HG03520 (cell line): ENCODE measurements at regions not wholly inside any gene's neighbourhood (a gene's known extent, or its start where the extent isn't known, plus 50 kb on each side); places are given as distances from the start of the nearest gene placed in this dataset.
"Not testable (repeated sequence)": the region's sequence is repeated elsewhere in the genome, so short reads cannot be mapped to it uniquely, and the experiment has no call there.

Source experiments
- ATAC-seq: cut with Tn5 transposase; IDR thresholded peaks from one replicate; pipeline ENCODE4 v1.9.1; 2021; ENCODE audit warnings: mild to moderate bottlenecking, moderate library complexity; ENCODE audit not compliant: unreplicated experiment

- ATAC-seq = no peak
Measured at GRCh38 chr4:54855191-54855854, 197.6 kb downstream of the KIT start.

GRCh38 chr4:54852602-54853001 lies 194.8 kb downstream of the KIT start:
- no peak for ATAC-seq

GRCh38 chr4:54852054-54852453 lies 194.3 kb downstream of the KIT start:
- ATAC-seq = no peak

- no peak for ATAC-seq
Measured at GRCh38 chr4:54844911-54845310, 187.2 kb downstream of the KIT start.

- no peak for ATAC-seq
Measured at GRCh38 chr4:54843946-54844345, 186.2 kb downstream of the KIT start.

GRCh38 chr4:54843106-54843505 lies 185.3 kb downstream of the KIT start:
- ATAC-seq = no peak

GRCh38 chr4:54842656-54843055 lies 184.9 kb downstream of the KIT start:
- ATAC-seq = no peak

GRCh38 chr4:54842226-54842625 lies 184.5 kb downstream of the KIT start:
- no peak for ATAC-seq

- no peak for ATAC-seq
Measured at GRCh38 chr4:54840992-54841768, 183.4 kb downstream of the KIT start.

GRCh38 chr4:54840430-54840829 lies 182.7 kb downstream of the KIT start:
- ATAC-seq = no peak

- ATAC-seq = no peak
Measured at GRCh38 chr4:54838301-54838700, 180.5 kb downstream of the KIT start.

- ATAC-seq = no peak
Measured at GRCh38 chr4:54837576-54838140, 179.9 kb downstream of the KIT start.

- ATAC-seq = not testable (repeated sequence)
Measured at GRCh38 chr4:54828361-54828760, 170.6 kb downstream of the KIT start.

- no peak for ATAC-seq
Measured at GRCh38 chr4:54823616-54824015, 165.9 kb downstream of the KIT start.

GRCh38 chr4:54819034-54819433 lies 161.3 kb downstream of the KIT start:
- no peak for ATAC-seq

- ATAC-seq = no peak
Measured at GRCh38 chr4:54818481-54818880, 160.7 kb downstream of the KIT start.

- no peak for ATAC-seq
Measured at GRCh38 chr4:54813674-54814073, 155.9 kb downstream of the KIT start.

- no peak for ATAC-seq
Measured at GRCh38 chr4:54806351-54806750, 148.6 kb downstream of the KIT start.

GRCh38 chr4:54802336-54802735 lies 144.6 kb downstream of the KIT start:
- no peak for ATAC-seq

GRCh38 chr4:54800831-54801530 lies 143.2 kb downstream of the KIT start:
- ATAC-seq = no peak

GRCh38 chr4:54794579-54794978 lies 136.8 kb downstream of the KIT start:
- no peak for ATAC-seq
